Endothelial cell of umbilical vein (primary cell): ENCODE measurements at regions not wholly inside any gene's neighbourhood (a gene's known extent, or its start where the extent isn't known, plus 50 kb on each side); places are given as distances from the start of the nearest gene placed in this dataset.

Experiments used
- BruUV-seq: library from RNA; stranded (reverse); fragments of 400-500 nt; replicated peaks from 2 replicates; lab custom pipeline; 2021; lab: Mats Ljungman, UMichigan
- CTCF ChIA-PET: fragments of 300-600, 350-600 bp; sonication (Branson Sonifier 250); formaldehyde crosslinking; loops from one replicate; lab custom pipeline; 2021; ENCODE audit warnings: antibody characterized with exemption, inconsistent platforms; lab: Charles Lee
- POLR2A ChIA-PET: fragments of 300-600, 350-600 bp; sonication (Branson Sonifier 250); formaldehyde crosslinking; loops from one replicate; lab custom pipeline; 2021; ENCODE audit warnings: antibody characterized with exemption, inconsistent platforms; lab: Charles Lee
- DNase-seq: peaks from one replicate; pipeline ENCODE4 v3.0.0-alpha.2; 2011; ENCODE audit warnings: low read depth, low spot score
- FAIRE-seq: peaks from 2 replicates; lab custom pipeline; 2011; peaks lifted over from hg19 to GRCh38; lab: Jason Lieb, UNC
- H2AFZ ChIP-seq: 2 replicates; pipeline ENCODE4 v1.6.0; 2012; ENCODE audit warnings: low read depth, low read length, control low read depth, inconsistent platforms
- H3K27ac ChIP-seq: 2 replicates; pipeline ENCODE4 v1.5.1; 2011; ENCODE audit warnings: low read depth, mild to moderate bottlenecking, control low read depth, low read length, moderate library complexity; ENCODE audit not compliant: insufficient read depth
- H3K27me3 ChIP-seq, 2 experiments: 2 replicates each; pipeline versions ENCODE4 v1.6.0 to v1.6.1; 2011; ENCODE audit warnings: low read length in 2 of 2, mixed read lengths in 1 of 2; ENCODE audit not compliant: control insufficient read depth in 2 of 2, insufficient read depth in 2 of 2
- H3K36me3 ChIP-seq, 2 experiments: 2 replicates in 1 of 2; 3 replicates in 1 of 2; pipeline ENCODE4 v1.5.1; 2011; ENCODE audit warnings: low read length in 2 of 2, mild to moderate bottlenecking in 1 of 2, moderate library complexity in 1 of 2; ENCODE audit not compliant: control insufficient read depth in 2 of 2, insufficient read depth in 2 of 2; ENCODE audit errors: extremely low read depth in 1 of 2
- H3K4me1 ChIP-seq: 3 replicates; pipeline ENCODE4 v1.5.1; 2011; ENCODE audit warnings: mild to moderate bottlenecking, low read length; ENCODE audit not compliant: control insufficient read depth, insufficient read depth; ENCODE audit errors: extremely low read depth
- H3K4me2 ChIP-seq: 2 replicates; pipeline ENCODE4 v1.6.1; 2011; ENCODE audit warnings: low read length, control low read depth, mixed read lengths; ENCODE audit not compliant: insufficient read depth
- H3K4me3 ChIP-seq, 3 experiments: fragments of 200-600 bp in 1 of 3; sonication (generic), shearing (Covaris generic) in 1 of 3; replicated peaks in 1 of 3; 2 replicates each; pipeline ENCODE4 v1.5.1; 2011 to 2016; ENCODE audit warnings: control low read depth in 3 of 3, low read length in 3 of 3, mild to moderate bottlenecking in 2 of 3, inconsistent platforms in 1 of 3, low read depth in 1 of 3, moderate library complexity in 1 of 3; ENCODE audit not compliant: insufficient read depth in 1 of 3
- H3K79me2 ChIP-seq: 2 replicates; pipeline ENCODE4 v1.6.0; 2012; ENCODE audit warnings: low read length, inconsistent platforms; ENCODE audit not compliant: control insufficient read depth, insufficient read depth
- H3K9ac ChIP-seq: replicated peaks from 2 replicates; pipeline ENCODE3; 2011; ENCODE audit warnings: low read length, control low read depth; ENCODE audit not compliant: insufficient read depth; ENCODE audit errors: extremely low read depth
- H3K9me1 ChIP-seq: replicated peaks from 3 replicates; pipeline ENCODE4 v1.6.0; 2011; ENCODE audit warnings: mild to moderate bottlenecking, low read length; ENCODE audit not compliant: control insufficient read depth, insufficient read depth; ENCODE audit errors: extremely low read depth
- H3K9me3 ChIP-seq: replicated peaks from 2 replicates; pipeline ENCODE4 v1.5.1; 2012; ENCODE audit warnings: low read length, inconsistent platforms; ENCODE audit not compliant: control insufficient read depth, insufficient read depth
- H4K20me1 ChIP-seq: replicated peaks from 2 replicates; pipeline ENCODE3; 2011; ENCODE audit warnings: mild to moderate bottlenecking, low read length; ENCODE audit not compliant: control insufficient read depth, insufficient read depth; ENCODE audit errors: extremely low read depth
- CTCF ChIP-seq, 2 donors: IDR thresholded peaks; 1 replicate in 1 of 2; 2 replicates in 1 of 2; pipeline ENCODE4 v1.5.1; 2011; ENCODE audit warnings: low read length in 2 of 2, mild to moderate bottlenecking in 2 of 2, moderate library complexity in 2 of 2, control low read depth in 1 of 2, inconsistent platforms in 1 of 2, low read depth in 1 of 2; ENCODE audit not compliant: insufficient read depth in 1 of 2; ENCODE audit errors: extremely low read depth in 1 of 2
- EZH2 ChIP-seq: IDR thresholded peaks from 2 replicates; pipeline ENCODE4 v1.6.1; 2012; ENCODE audit warnings: borderline replicate concordance, low read depth, mild to moderate bottlenecking, moderate library complexity, low read length, inconsistent platforms; ENCODE audit not compliant: severe bottlenecking
- FOS ChIP-seq: IDR thresholded peaks from 2 replicates; pipeline ENCODE4 v1.6.1; 2011; ENCODE audit warnings: mild to moderate bottlenecking, low read length, moderate library complexity, borderline replicate concordance; ENCODE audit not compliant: insufficient read depth
- GATA2 ChIP-seq: IDR thresholded peaks from 2 replicates; pipeline ENCODE4 v1.7.0; 2011; ENCODE audit warnings: low read depth, mild to moderate bottlenecking, moderate library complexity, mixed read lengths, low read length; ENCODE audit not compliant: insufficient read length, insufficient read depth
- JUN ChIP-seq: IDR thresholded peaks from 2 replicates; pipeline ENCODE4 v1.6.1; 2011; ENCODE audit warnings: borderline replicate concordance, low read depth; ENCODE audit not compliant: insufficient read length, insufficient read depth
- MAX ChIP-seq: IDR thresholded peaks from 2 replicates; pipeline ENCODE4 v1.6.1; 2011; ENCODE audit not compliant: insufficient read depth, insufficient read length
- MYC ChIP-seq: IDR thresholded peaks from one replicate; pipeline ENCODE4 v1.6.1; 2011; ENCODE audit warnings: mild to moderate bottlenecking, low read depth, low read length
- POLR2A ChIP-seq: IDR thresholded peaks from 2 replicates; pipeline ENCODE4 v1.6.1; 2012; ENCODE audit warnings: low read depth, mild to moderate bottlenecking, control low read depth, low read length
- POLR2AphosphoS5 ChIP-seq: IDR thresholded peaks from 2 replicates; pipeline ENCODE4 v1.6.1; 2012; ENCODE audit warnings: low read depth, mild to moderate bottlenecking, control low read depth, low read length, moderate library complexity; ENCODE audit not compliant: insufficient read depth
- dilution Hi-C: fragments of 300-500 bp; cut with MboI; formaldehyde crosslinking; loops from one replicate; pipeline ENCODE4 v1.15.0; 2019; ENCODE audit warnings: low sequenced_read_pairs; ENCODE audit not compliant: extremely low pct_ligation_motif_present
- intact Hi-C: fragments of 100-400 bp; cut with micrococcal nuclease; formaldehyde crosslinking; loops from one replicate; pipeline ENCODE4 v1.10.0; 2022

DNA sequence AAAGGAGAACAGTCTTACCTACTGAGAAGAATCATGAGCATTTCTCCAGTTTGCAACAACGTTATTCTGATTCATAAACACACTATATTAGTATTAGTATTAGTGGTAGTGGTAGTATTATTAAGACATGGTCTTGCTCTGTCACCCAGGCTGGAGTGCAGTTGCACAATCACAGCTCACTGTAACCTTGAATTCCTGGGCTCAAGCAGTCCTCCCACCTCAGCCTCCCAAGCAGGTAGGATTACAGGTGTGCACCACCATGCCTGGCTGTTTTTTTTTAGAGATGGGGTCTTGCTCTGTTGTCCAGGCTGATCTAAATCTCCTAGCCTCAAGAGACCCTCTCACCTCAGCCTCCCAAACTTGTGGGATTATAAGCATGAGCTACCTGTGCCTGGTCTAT lies 363.5 kb downstream of the SAMD5 start:
- Histone ChIP-seq H3K36me3 (no peaks in the 10 kb centered on the region), H3K27me3 (no peaks in the 10 kb centered on the region), H3K4me3 (no peak overlapping the region), H3K27ac (no peak overlapping the region), H3K4me1 (peaks cover 50% of the 10 kb centered on the region), H3K4me2 (no peak overlapping the region), H3K9me1 (no peaks in the 10 kb centered on the region), H3K9ac (no peak overlapping the region), H2AFZ (no peak overlapping the region), H3K79me2 (no peaks in the 10 kb centered on the region), H4K20me1 (no peaks in the 10 kb centered on the region), H3K9me3 (no peaks in the 10 kb centered on the region)
- CTCF ChIA-PET: no interaction called here
- POLR2A ChIA-PET: no interaction called here
- intact Hi-C loops: no loop called here
- BruUV-seq: no TSS peak
- DNase-seq: no peak
- dilution Hi-C loops: no loop called here
- TF ChIP-seq EZH2 (no peak), FOS (no peak), CTCF (IDR thresholded peaks at IDR 0.05; ENCODE audit: extremely low read depth in 1 of 2, insufficient read depth in 1 of 2, low read depth in 1 of 2, low read length in 2 of 2) (no peak), MYC (no peak), MAX (no peak), POLR2AphosphoS5 (no peak), POLR2A (no peak), GATA2 (no peak), JUN (no peak)
- no peak for FAIRE-seq
